ENCODE measurements at regions not wholly inside any gene's neighbourhood (a gene's known extent, or its start where the extent isn't known, plus 50 kb on each side); places are given as distances from the start of the nearest gene placed in this dataset.

GRCh38 chr7:79877874-79878465, 256.7 kb upstream of the GNAI1 start:
- no peak for DNase-seq (ENCODE audit: extremely low read depth in 1 of 2, low read depth in 1 of 2)

DNA sequence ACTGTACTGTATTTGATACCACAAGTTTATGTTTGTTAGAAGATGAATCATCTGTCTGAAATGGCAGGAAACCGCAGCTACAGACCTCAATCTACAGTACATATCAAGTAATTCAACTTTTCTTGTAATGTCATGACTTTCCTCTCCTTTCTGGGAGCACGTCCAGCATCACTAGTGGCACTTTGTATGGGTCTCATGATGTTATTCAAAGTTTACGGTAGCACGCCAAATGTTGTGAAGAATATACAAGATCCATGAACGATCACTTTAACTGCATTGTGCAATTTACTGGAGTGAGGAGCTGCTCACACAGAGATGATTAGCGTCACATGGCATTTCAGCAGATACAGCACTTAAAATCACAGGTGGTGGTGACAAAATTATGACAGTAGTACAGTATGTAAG, 257.8 kb upstream of the GNAI1 start:
- no peak for DNase-seq (ENCODE audit: extremely low read depth in 1 of 2, low read depth in 1 of 2)

- no peak for DNase-seq (ENCODE audit: extremely low read depth in 1 of 2, low read depth in 1 of 2)
Observed at GRCh38 chr7:79874797-79875196, 259.8 kb upstream of the GNAI1 start.

- no peak for DNase-seq (ENCODE audit: extremely low read depth in 1 of 2, low read depth in 1 of 2)
Observed at GRCh38 chr7:79872176-79872575, 262.5 kb upstream of the GNAI1 start.

DNA sequence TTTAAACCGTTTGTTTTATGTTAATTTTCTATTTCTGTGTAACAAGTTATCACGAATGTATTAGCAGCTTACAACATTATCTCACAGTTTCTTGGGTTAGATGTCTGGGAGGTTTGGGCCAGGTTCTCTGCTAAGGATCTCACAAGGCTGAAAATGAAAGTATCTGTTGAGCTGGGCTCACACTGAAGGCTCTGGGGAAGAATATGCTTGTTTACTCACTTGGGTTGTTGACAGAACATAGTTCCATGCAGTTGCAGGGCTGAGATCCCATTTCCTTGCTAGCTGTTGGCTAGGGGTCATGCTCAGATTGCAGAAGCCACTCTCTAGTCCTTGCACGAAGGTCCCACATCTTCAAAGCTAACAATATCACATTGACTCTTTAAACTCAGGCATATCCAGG, 266.6 kb upstream of the GNAI1 start:
- DNase-seq (ENCODE audit: extremely low read depth in 1 of 2, low read depth in 1 of 2), result no peak

GRCh38 chr7:79862447-79863210, 272.0 kb upstream of the GNAI1 start:
- no peak for DNase-seq (ENCODE audit: extremely low read depth in 1 of 2, low read depth in 1 of 2)

DNA sequence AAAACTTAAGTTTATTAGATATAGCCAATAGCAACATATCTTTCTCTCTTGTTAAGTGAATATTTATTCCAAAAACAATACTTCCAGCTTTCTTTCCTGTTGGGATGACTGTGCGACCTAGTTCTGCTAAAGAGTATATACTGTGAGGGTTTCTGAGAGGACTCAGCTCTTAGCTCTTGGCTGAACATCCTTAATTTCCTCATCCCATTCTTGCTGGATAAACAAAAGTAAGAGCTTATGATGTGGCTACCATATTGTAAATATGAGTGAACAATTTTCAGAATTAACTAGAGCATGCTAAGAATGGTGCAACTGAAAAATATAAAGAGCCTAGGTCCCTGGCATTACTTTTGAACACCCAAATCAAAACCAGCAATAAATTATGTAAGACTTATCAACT, 279.5 kb upstream of the GNAI1 start:
- DNase-seq (ENCODE audit: extremely low read depth in 1 of 2, low read depth in 1 of 2), result no peak

- DNase-seq (ENCODE audit: extremely low read depth in 1 of 2, low read depth in 1 of 2), result no peak
Observed at GRCh38 chr7:79854621-79855020, 280.0 kb upstream of the GNAI1 start.

- DNase-seq (ENCODE audit: extremely low read depth in 1 of 2, low read depth in 1 of 2), result no peak
Observed at GRCh38 chr7:79837915-79838314, 296.7 kb upstream of the GNAI1 start.

- DNase-seq (ENCODE audit: extremely low read depth in 1 of 2, low read depth in 1 of 2), result no peak
Observed at GRCh38 chr7:79833616-79834015, 301.0 kb upstream of the GNAI1 start.

DNA sequence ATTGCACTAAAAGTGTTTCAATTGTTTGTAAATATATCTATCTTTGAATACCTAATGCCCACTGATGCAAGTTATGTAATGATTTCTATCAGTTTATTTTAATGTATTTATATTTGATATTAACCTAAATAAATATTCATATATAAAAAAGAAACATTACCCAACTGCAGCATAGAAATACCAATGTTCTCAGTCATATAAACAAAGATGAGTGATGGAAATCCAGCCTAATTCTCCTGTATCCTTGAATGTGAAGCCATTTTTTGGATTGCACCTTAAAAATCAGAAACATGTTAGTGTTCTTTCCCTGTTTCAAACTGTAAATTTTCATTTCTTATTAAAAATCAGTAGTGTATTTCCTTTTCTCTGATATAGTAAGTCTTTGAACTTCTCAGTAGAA, 305.8 kb upstream of the GNAI1 start:
- DNase-seq (ENCODE audit: extremely low read depth in 1 of 2, low read depth in 1 of 2), result no peak

GRCh38 chr7:79823246-79823951, 311.2 kb upstream of the GNAI1 start:
- DNase-seq (ENCODE audit: extremely low read depth in 1 of 2, low read depth in 1 of 2), result no peak

DNA sequence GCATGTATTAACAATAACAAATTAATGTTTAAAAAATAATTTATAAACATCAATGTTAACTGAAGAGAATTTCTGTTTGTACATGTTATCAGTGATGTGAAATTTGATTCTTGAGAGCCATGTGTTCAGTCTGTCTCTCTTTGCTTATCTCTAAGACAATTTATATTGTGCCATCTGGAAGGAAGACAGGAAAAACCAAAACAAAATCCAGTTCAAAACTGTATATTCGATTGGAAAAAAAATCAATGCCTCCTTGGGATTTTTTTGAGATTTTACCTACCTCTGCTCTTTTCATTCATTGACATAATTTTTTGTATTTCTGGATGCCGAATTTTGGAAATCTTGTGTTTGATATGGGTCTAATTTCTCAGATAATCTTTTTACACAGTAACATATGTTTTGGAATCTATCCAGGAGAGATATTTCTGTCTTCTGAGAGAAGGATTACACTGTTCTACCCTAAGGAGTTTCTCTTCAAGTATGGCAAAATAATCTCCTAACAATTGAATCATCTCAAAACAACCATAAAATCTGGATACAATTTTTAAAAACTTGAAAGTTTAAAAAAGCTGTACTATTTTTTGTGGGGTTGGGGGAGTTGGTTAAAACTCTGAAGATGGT, 311.9 kb upstream of the GNAI1 start:
- no peak for DNase-seq (ENCODE audit: extremely low read depth in 1 of 2, low read depth in 1 of 2)

GRCh38 chr7:79820387-79820786, 314.2 kb upstream of the GNAI1 start:
- no peak for DNase-seq (ENCODE audit: extremely low read depth in 1 of 2, low read depth in 1 of 2)

DNA sequence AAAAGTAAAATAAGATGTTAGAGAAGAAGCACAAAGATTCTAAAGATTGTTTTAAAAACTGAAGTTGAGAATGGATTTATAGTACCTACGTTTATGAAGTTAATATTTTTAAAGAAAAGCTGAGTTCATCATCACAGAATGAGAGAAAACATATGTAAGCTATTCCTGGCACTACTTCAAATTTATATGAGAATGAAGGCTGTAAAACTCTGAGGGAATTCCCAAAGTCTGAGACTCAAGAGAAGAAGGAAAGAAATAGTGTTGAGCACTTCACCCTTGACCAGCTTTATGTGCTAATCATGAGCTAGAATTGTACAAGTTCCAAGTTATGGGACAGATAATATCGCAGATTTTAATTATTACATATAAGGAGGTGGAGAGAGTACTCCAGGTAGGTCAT, 323.7 kb upstream of the GNAI1 start:
- no peak for DNase-seq (ENCODE audit: extremely low read depth in 1 of 2, low read depth in 1 of 2)

- no peak for DNase-seq (ENCODE audit: extremely low read depth in 1 of 2, low read depth in 1 of 2)
Observed at GRCh38 chr7:79806161-79806734, 328.4 kb upstream of the GNAI1 start.

- DNase-seq (ENCODE audit: extremely low read depth in 1 of 2, low read depth in 1 of 2), result no peak
Observed at GRCh38 chr7:79790656-79791262, 337.3 kb upstream of the MAGI2 start.

GRCh38 chr7:79789584-79790345, 336.3 kb upstream of the MAGI2 start:
- DNase-seq (ENCODE audit: extremely low read depth in 1 of 2, low read depth in 1 of 2), result no peak

DNA sequence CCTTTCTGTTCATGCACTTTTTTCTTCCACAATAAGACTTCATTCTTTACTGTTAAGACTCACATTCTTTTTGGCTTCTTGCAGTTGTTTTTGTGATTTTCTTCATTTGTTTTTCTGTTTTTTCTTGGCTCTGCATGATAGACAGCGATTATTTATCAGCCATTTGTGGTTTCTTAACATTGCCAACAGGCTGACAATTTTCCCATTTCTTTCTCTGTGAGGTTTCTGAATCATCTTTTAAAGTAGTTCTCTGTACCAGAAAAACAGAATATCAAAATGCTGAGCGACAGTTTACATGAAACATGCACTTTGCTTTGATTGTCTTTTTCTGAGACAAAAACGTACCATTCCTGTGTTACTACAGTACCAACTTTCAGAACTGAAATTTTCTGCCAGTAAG, 334.2 kb upstream of the MAGI2 start:
- no peak for DNase-seq (ENCODE audit: extremely low read depth in 1 of 2, low read depth in 1 of 2)

DNA sequence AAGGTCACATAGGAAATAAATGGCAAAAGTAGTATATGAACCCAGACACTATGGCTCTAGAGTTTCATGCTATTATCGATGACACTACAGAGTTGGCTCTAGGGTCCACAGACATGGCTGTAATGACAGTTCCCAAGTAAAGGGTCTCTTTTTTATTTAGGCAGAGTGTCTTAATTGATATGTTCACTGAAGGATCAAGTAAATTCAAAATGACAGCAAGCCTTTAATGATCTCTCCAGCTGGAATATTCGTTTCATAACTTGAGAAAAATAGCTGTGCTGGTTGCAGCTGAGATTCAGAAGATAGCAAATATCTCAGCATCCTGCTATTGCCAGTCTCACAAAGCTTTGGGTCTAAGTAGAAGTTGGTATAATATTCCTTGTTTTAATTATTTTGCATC, 333.6 kb upstream of the MAGI2 start:
- DNase-seq (ENCODE audit: extremely low read depth in 1 of 2, low read depth in 1 of 2), result no peak
